DOHH2 (cell line): ENCODE measurements at regions not wholly inside any gene's neighbourhood (a gene's known extent, or its start where the extent isn't known, plus 50 kb on each side); places are given as distances from the start of the nearest gene placed in this dataset.

Source experiments
- EZH2phosphoT487 ChIP-seq: fragments of 200-600 bp; sonication (generic); IDR thresholded peaks from 2 replicates; pipeline ENCODE4 v1.6.1; 2017; ENCODE audit warnings: borderline replicate concordance, mild to moderate bottlenecking, antibody characterized with exemption, low read length, moderate library complexity, mixed read lengths
- TF ChIP-seq, protein P1 (sequence below): fragments of 200-600 bp; sonication (generic); IDR thresholded peaks from one replicate; pipeline ENCODE4 v1.5.1; 2014; ENCODE audit warnings: antibody characterized with exemption, mild to moderate bottlenecking, low read depth, low read length; ENCODE audit not compliant: poor library complexity, severe bottlenecking

DNA sequence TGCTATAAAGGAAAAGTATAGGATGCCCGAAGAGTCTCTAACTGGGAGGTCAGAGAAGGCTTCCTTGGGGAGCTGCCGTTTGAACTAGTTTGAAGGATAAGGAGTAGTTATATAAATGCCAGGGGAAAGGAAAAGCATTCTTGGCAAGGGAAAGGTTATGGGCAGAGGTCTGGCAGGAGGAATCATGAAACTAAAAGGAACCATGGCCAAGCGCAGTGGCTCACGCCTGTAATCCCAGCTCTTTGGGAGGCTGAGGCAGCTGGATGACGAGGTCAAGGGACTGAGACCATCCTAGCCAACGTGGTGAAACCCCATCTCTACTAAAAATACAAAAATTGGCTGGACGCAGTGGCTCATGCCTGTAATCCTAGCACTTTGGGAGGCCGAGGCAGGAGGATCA, 66.8 kb upstream of the EPCAM start:
- TF ChIP-seq, protein P1, sequence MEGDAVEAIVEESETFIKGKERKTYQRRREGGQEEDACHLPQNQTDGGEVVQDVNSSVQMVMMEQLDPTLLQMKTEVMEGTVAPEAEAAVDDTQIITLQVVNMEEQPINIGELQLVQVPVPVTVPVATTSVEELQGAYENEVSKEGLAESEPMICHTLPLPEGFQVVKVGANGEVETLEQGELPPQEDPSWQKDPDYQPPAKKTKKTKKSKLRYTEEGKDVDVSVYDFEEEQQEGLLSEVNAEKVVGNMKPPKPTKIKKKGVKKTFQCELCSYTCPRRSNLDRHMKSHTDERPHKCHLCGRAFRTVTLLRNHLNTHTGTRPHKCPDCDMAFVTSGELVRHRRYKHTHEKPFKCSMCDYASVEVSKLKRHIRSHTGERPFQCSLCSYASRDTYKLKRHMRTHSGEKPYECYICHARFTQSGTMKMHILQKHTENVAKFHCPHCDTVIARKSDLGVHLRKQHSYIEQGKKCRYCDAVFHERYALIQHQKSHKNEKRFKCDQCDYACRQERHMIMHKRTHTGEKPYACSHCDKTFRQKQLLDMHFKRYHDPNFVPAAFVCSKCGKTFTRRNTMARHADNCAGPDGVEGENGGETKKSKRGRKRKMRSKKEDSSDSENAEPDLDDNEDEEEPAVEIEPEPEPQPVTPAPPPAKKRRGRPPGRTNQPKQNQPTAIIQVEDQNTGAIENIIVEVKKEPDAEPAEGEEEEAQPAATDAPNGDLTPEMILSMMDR = no peak
- TF ChIP-seq EZH2phosphoT487 = no peak
